OCI-LY1 (cell line): ENCODE measurements at regions not wholly inside any gene's neighbourhood (a gene's known extent, or its start where the extent isn't known, plus 50 kb on each side); places are given as distances from the start of the nearest gene placed in this dataset.

Experiments
- EZH2 ChIP-seq: fragments of 200-600 bp; sonication (generic), shearing (Covaris generic); IDR thresholded peaks from 2 replicates; pipeline ENCODE4 v1.8.0; 2017; ENCODE audit warnings: borderline replicate concordance, mixed run types, mild to moderate bottlenecking, antibody characterized with exemption, low read length, moderate library complexity, mixed read lengths
- TF ChIP-seq, protein P1 (sequence below): fragments of 200-600 bp; sonication (generic), shearing (Covaris generic); IDR thresholded peaks from 2 replicates; pipeline ENCODE4 v1.5.1; 2017; ENCODE audit warnings: mild to moderate bottlenecking, antibody characterized with exemption, low read length, moderate library complexity, mixed read lengths

DNA sequence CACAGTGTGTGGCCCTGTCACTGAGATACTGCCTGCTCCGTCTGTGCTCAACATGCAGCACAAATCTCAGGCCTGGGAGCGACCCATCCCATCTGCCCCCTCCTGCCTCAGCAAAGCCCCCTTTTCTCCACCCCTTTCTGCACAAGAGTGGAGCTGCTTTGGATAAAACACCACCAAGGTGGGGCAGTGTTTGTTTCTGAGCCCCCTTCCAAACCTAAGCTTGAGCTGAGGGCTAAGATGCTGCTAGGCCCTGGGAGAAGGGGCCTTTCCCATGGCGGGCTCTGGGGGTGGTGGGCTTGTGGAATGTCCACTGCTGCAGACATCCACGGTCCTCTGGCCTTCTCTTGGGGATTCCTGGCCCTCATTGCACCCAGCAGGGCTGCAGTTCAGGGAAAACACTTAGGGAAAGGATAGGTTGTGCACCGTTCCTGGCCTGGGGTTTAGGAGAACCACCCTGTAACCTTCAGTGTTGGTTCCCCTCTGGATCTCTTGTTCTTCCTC is 594.1 kb downstream of the TBC1D22A start:
- TF ChIP-seq, protein P1, sequence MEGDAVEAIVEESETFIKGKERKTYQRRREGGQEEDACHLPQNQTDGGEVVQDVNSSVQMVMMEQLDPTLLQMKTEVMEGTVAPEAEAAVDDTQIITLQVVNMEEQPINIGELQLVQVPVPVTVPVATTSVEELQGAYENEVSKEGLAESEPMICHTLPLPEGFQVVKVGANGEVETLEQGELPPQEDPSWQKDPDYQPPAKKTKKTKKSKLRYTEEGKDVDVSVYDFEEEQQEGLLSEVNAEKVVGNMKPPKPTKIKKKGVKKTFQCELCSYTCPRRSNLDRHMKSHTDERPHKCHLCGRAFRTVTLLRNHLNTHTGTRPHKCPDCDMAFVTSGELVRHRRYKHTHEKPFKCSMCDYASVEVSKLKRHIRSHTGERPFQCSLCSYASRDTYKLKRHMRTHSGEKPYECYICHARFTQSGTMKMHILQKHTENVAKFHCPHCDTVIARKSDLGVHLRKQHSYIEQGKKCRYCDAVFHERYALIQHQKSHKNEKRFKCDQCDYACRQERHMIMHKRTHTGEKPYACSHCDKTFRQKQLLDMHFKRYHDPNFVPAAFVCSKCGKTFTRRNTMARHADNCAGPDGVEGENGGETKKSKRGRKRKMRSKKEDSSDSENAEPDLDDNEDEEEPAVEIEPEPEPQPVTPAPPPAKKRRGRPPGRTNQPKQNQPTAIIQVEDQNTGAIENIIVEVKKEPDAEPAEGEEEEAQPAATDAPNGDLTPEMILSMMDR = no peak
- no peak for TF ChIP-seq EZH2
